Thyroid gland (tissue), 4 donors: ENCODE measurements at regions not wholly inside any gene's neighbourhood (a gene's known extent, or its start where the extent isn't known, plus 50 kb on each side); places are given as distances from the start of the nearest gene placed in this dataset.

Source experiments
- CTCF ChIP-seq, 6 experiments: fragments of 200-600 bp in 3 of 6; fragments of 450-650 bp in 3 of 6; sonication (generic) in 3 of 6; IDR thresholded peaks; one replicate each; pipeline ENCODE4 v1.5.1; 2016 to 2019; ENCODE audit warnings: antibody characterized with exemption in 6 of 6, mild to moderate bottlenecking in 2 of 6, inconsistent platforms in 1 of 6, moderate library complexity in 1 of 6
- POLR2A ChIP-seq, 2 donors: fragments of 450-650 bp; IDR thresholded peaks; one replicate each; pipeline ENCODE4 v1.6.1; 2017; ENCODE audit warnings: antibody characterized with exemption in 2 of 2, mild to moderate bottlenecking in 2 of 2, moderate library complexity in 1 of 2

GRCh38 chr14:51548187-51548586 lies 103.5 kb upstream of the FRMD6 start:
- TF ChIP-seq CTCF (IDR thresholded peaks at IDR 0.05) (no peak), POLR2A (IDR thresholded peaks at IDR 0.05) (no peak)
